AG04450 (cell line): ENCODE measurements at regions not wholly inside any gene's neighbourhood (a gene's known extent, or its start where the extent isn't known, plus 50 kb on each side); places are given as distances from the start of the nearest gene placed in this dataset.

ENCODE experiments used
- CTCF ChIA-PET: fragments of 300-600, 350-600 bp; formaldehyde crosslinking; extraction: SDS; loops from one replicate; lab custom pipeline; 2022; ENCODE audit warnings: antibody characterized with exemption, inconsistent platforms; lab: Charles Lee
- POLR2A ChIA-PET: fragments of 350-600 bp; formaldehyde crosslinking; extraction: SDS; loops from one replicate; lab custom pipeline; 2021; ENCODE audit warnings: antibody characterized with exemption, inconsistent platforms; lab: Yijun Ruan, JAX
- DNase-seq: peaks from one replicate; pipeline ENCODE4 v3.0.0-alpha.2; 2011; ENCODE audit warnings: low read depth, low spot score
- H3K27ac ChIP-seq: one replicate; pipeline ENCODE4 v1.5.1; 2012; ENCODE audit warnings: low read depth, low read length, control low read depth
- H3K27me3 ChIP-seq: one replicate; pipeline ENCODE4 v1.6.0; 2012; ENCODE audit warnings: low read length; ENCODE audit not compliant: control insufficient read depth, insufficient read depth
- H3K4me3 ChIP-seq: 2 replicates; pipeline ENCODE4 v1.5.1; 2011; ENCODE audit warnings: mild to moderate bottlenecking, low read depth, low read length, control low read depth
- H3K9me3 ChIP-seq: 2 replicates; pipeline ENCODE4 v1.5.1; 2012; ENCODE audit warnings: low read length; ENCODE audit not compliant: control insufficient read depth, insufficient read depth
- CTCF ChIP-seq: IDR thresholded peaks from 2 replicates; pipeline ENCODE4 v1.5.1; 2011; ENCODE audit warnings: low read depth, low read length, control low read depth, inconsistent platforms

DNA sequence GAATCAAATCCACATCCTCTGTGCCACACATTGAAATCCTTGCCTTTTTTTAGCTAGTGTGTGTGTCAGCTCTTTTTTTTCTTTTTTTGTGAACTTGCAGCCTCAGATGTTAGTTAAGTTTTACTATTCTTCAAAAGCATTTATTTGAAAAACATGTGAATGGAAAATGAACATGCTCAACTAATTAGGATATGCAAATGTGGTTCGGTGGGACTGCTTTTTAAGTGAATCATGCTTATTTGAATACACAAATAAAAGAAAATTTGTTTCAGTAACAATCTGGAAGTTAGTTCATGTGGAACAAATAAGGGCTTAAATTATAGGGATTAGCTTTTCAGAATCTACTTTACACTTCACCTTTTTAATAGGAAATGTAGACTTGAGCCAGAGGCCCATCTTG, 751.5 kb upstream of the FAM241A start:
- TF ChIP-seq CTCF = no peak
- no peaks in the 10 kb centered on the region for H3K27me3 ChIP-seq
- POLR2A ChIA-PET = no interaction called here
- H3K4me3 ChIP-seq = no peak overlapping the region
- CTCF ChIA-PET = no interaction called here
- H3K27ac ChIP-seq = no peak overlapping the region
- no peaks in the 10 kb centered on the region for H3K9me3 ChIP-seq
- no peak for DNase-seq

GRCh38 chr4:111398906-111399330, 746.3 kb upstream of the FAM241A start:
- ChIA-PET POLR2A (no interaction called here), CTCF (no interaction called here)
- no peak overlapping the region for H3K4me3 ChIP-seq
- H3K27ac ChIP-seq = no peak overlapping the region
- H3K27me3 ChIP-seq = no peaks in the 10 kb centered on the region
- DNase-seq = no peak
- H3K9me3 ChIP-seq = no peaks in the 10 kb centered on the region
- TF ChIP-seq CTCF = no peak

GRCh38 chr4:111399623-111400022, 745.6 kb upstream of the FAM241A start:
- ChIA-PET POLR2A (no interaction called here), CTCF (no interaction called here)
- Histone ChIP-seq H3K4me3 (no peak overlapping the region), H3K27me3 (no peaks in the 10 kb centered on the region), H3K9me3 (no peaks in the 10 kb centered on the region), H3K27ac (no peak overlapping the region)
- no peak for TF ChIP-seq CTCF
- no peak for DNase-seq

DNA sequence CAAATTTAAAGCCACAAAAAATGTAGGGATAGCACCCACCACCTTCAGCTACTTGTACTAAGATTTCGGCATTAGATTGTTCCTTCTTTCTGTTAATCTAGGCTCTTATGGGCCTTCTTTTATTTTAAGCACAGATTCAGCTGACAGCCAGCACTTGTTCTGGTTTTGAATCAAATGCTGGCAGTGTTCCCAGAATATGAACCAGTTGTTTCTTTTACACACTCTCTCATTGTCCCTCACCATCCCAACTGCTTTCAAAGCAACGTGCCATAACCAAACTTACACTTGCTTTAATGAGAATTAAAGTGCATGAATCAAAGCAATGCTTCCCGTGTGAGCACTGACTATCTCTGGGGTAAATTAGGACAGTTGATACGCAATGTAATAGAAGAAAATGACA, 744.5 kb upstream of the FAM241A start:
- CTCF ChIA-PET = no interaction called here
- POLR2A ChIA-PET = no interaction called here
- TF ChIP-seq CTCF = no peak
- H3K27ac ChIP-seq = no peak overlapping the region
- no peaks in the 10 kb centered on the region for H3K9me3 ChIP-seq
- no peaks in the 10 kb centered on the region for H3K27me3 ChIP-seq
- DNase-seq = peak; percentile 8
- H3K4me3 ChIP-seq = no peak overlapping the region

DNA sequence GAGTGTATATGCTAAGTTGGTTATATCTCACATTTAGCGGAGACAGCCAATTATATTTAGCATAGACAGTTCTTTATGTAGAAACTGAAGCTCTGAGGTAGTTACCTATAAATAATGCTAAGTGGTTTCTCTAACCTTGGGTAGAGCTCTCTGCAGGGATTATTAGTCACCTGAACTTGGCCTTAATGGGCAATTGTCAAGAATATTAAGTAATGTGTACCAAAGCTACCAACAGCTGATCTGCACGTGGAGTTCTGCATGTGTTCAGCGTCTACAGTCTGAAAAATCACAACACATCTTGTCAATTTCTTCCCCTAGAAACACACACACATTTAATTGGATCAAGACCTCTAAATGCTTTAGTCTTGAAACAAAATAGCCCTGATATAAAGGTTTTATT, 740.6 kb upstream of the FAM241A start:
- no peak for TF ChIP-seq CTCF
- Histone ChIP-seq H3K9me3 (no peaks in the 10 kb centered on the region), H3K27ac (no peak overlapping the region), H3K27me3 (no peaks in the 10 kb centered on the region), H3K4me3 (no peak overlapping the region)
- POLR2A ChIA-PET = no interaction called here
- DNase-seq = no peak
- CTCF ChIA-PET = no interaction called here
